H1 (cell line): ENCODE measurements at regions not wholly inside any gene's neighbourhood (a gene's known extent, or its start where the extent isn't known, plus 50 kb on each side); places are given as distances from the start of the nearest gene placed in this dataset.

Experiments used
- CTCF ChIA-PET: fragments of 300-600 bp; sonication (Branson Sonifier 250); formaldehyde crosslinking; loops from one replicate; lab custom pipeline; 2021; ENCODE audit not compliant: partially characterized antibody; lab: Charles Lee
- POLR2A ChIA-PET: fragments of 300-600 bp; sonication (Branson Sonifier 250); formaldehyde crosslinking; loops from one replicate; lab custom pipeline; 2021; ENCODE audit warnings: inconsistent platforms; ENCODE audit not compliant: partially characterized antibody; lab: Charles Lee
- DNase-seq, 2 experiments: peaks; one replicate each; pipeline versions ENCODE4 v3.0.0 to v3.0.0-alpha.2; 2010 to 2022; ENCODE audit warnings: low spot score in 2 of 2, low read depth in 1 of 2, mixed read lengths in 1 of 2
- FAIRE-seq: peaks from 2 replicates; lab custom pipeline; 2011; peaks lifted over from hg19 to GRCh38; lab: Jason Lieb, UNC
- H2AFZ ChIP-seq: 2 replicates; pipeline ENCODE4 v1.8.1; 2012; ENCODE audit warnings: low read length, inconsistent platforms
- H2AK5ac ChIP-seq: 2 replicates; pipeline ENCODE4 v1.6.1; 2013; ENCODE audit warnings: low read depth, low read length
- H2BK120ac ChIP-seq: replicated peaks from 2 replicates; pipeline ENCODE3; 2013; ENCODE audit warnings: low read depth, low read length, inconsistent platforms
- H2BK12ac ChIP-seq: 2 replicates; pipeline ENCODE4 v1.6.1; 2013; ENCODE audit warnings: low read depth, low read length
- H2BK15ac ChIP-seq: 2 replicates; pipeline ENCODE4 v1.6.1; 2013; ENCODE audit warnings: low read length
- H2BK20ac ChIP-seq: 2 replicates; pipeline ENCODE4 v1.6.1; 2013; ENCODE audit warnings: low read length
- H2BK5ac ChIP-seq: 2 replicates; pipeline ENCODE4 v1.6.1; 2013; ENCODE audit warnings: low read depth, low read length
- H3K14ac ChIP-seq: 2 replicates; pipeline ENCODE4 v1.6.1; 2013; ENCODE audit warnings: inconsistent platforms; ENCODE audit not compliant: insufficient read length
- H3K18ac ChIP-seq: 2 replicates; pipeline ENCODE4 v1.6.1; 2013; ENCODE audit warnings: low read length; ENCODE audit errors: extremely low read depth
- H3K23ac ChIP-seq: 2 replicates; pipeline ENCODE4 v1.6.1; 2013; ENCODE audit warnings: inconsistent platforms; ENCODE audit not compliant: insufficient read length
- H3K23me2 ChIP-seq: 2 replicates; pipeline ENCODE4 v1.6.1; 2013; ENCODE audit warnings: low read depth, low read length
- H3K27ac ChIP-seq: 2 replicates; pipeline ENCODE4 v1.6.1; 2011; ENCODE audit warnings: low read depth, low read length, inconsistent platforms
- H3K27me3 ChIP-seq, 4 experiments: replicated peaks in 1 of 4; 1 replicate in 1 of 4; 2 replicates in 3 of 4; pipeline versions ENCODE4 v1.6.1 to v1.8.1; 2011 to 2013; ENCODE audit warnings: low read length in 3 of 4, mild to moderate bottlenecking in 3 of 4, inconsistent platforms in 2 of 4, mixed read lengths in 2 of 4, moderate library complexity in 1 of 4; ENCODE audit not compliant: control insufficient read depth in 3 of 4, insufficient read depth in 3 of 4; ENCODE audit errors: extremely low read depth in 1 of 4
- H3K36me3 ChIP-seq, 4 experiments: 2 replicates each; pipeline versions ENCODE4 v1.6.1 to v1.8.1; 2011 to 2013; ENCODE audit warnings: mild to moderate bottlenecking in 4 of 4, low read length in 3 of 4, moderate library complexity in 2 of 4, control low read depth in 1 of 4, inconsistent platforms in 1 of 4; ENCODE audit not compliant: insufficient read depth in 4 of 4, control insufficient read depth in 2 of 4
- H3K4ac ChIP-seq: replicated peaks from 2 replicates; pipeline ENCODE3; 2013; ENCODE audit warnings: low read length, low read depth, mixed read lengths, inconsistent platforms; ENCODE audit not compliant: insufficient read length
- H3K4me1 ChIP-seq, 4 experiments: replicated peaks in 1 of 4; 1 replicate in 1 of 4; 2 replicates in 3 of 4; pipeline versions ENCODE4 v1.6.1 to v1.8.1; 2011 to 2013; ENCODE audit warnings: low read length in 3 of 4, inconsistent platforms in 2 of 4, mixed read lengths in 1 of 4; ENCODE audit not compliant: insufficient read depth in 4 of 4, control insufficient read depth in 3 of 4
- H3K4me2 ChIP-seq, 2 experiments: 2 replicates each; pipeline versions ENCODE4 v1.6.1 to v1.8.1; 2011 to 2013; ENCODE audit warnings: low read depth in 2 of 2, low read length in 2 of 2, control low read depth in 1 of 2, inconsistent platforms in 1 of 2, mild to moderate bottlenecking in 1 of 2; ENCODE audit not compliant: insufficient read depth in 1 of 2
- H3K4me3 ChIP-seq, 4 experiments: fragments of 200-600, 300-600 bp in 1 of 4; sonication (generic), shearing (Covaris generic), sonication (Bioruptor Twin) in 1 of 4; 2 replicates each; pipeline versions ENCODE4 v1.5.1 to v1.8.1; 2011 to 2016; ENCODE audit warnings: low read length in 4 of 4, low read depth in 3 of 4, control low read depth in 2 of 4, inconsistent platforms in 2 of 4, mild to moderate bottlenecking in 2 of 4, mixed read lengths in 1 of 4, moderate library complexity in 1 of 4; ENCODE audit not compliant: insufficient read depth in 2 of 4; ENCODE audit errors: extremely low read depth in 1 of 4
- H3K56ac ChIP-seq: replicated peaks from 2 replicates; pipeline ENCODE3; 2013; ENCODE audit warnings: low read depth, mild to moderate bottlenecking, mixed read lengths, low read length, inconsistent platforms; ENCODE audit not compliant: insufficient read length
- H3K79me1 ChIP-seq: 2 replicates; pipeline ENCODE4 v1.6.1; 2013; ENCODE audit warnings: low read depth, low read length, control low read depth
- H3K79me2 ChIP-seq, 2 experiments: 2 replicates each; pipeline versions ENCODE4 v1.6.1 to v1.8.1; 2012 to 2013; ENCODE audit warnings: low read length in 2 of 2, mild to moderate bottlenecking in 2 of 2, inconsistent platforms in 1 of 2; ENCODE audit not compliant: insufficient read depth in 2 of 2, control insufficient read depth in 1 of 2
- H3K9ac ChIP-seq, 4 experiments: replicated peaks in 1 of 4; 1 replicate in 1 of 4; 2 replicates in 3 of 4; pipeline versions ENCODE4 v1.6.1 to v1.8.1; 2011 to 2013; ENCODE audit warnings: low read depth in 3 of 4, low read length in 3 of 4, control low read depth in 2 of 4, mild to moderate bottlenecking in 2 of 4, moderate library complexity in 2 of 4, inconsistent platforms in 1 of 4; ENCODE audit errors: extremely low read depth in 1 of 4
- H3K9me3 ChIP-seq, 2 experiments: 2 replicates each; pipeline versions ENCODE4 v1.6.1 to v1.8.1; 2012 to 2013; ENCODE audit warnings: mild to moderate bottlenecking in 2 of 2, moderate library complexity in 2 of 2, control low read depth in 1 of 2, inconsistent platforms in 1 of 2, low read depth in 1 of 2, low read length in 1 of 2, mixed read lengths in 1 of 2; ENCODE audit not compliant: insufficient read depth in 2 of 2
- H4K20me1 ChIP-seq, 2 experiments: replicated peaks in 1 of 2; 2 replicates each; pipeline versions ENCODE3 to v1.8.1; 2011 to 2013; ENCODE audit warnings: inconsistent platforms in 2 of 2, low read length in 2 of 2, mild to moderate bottlenecking in 1 of 2; ENCODE audit not compliant: insufficient read depth in 2 of 2, control insufficient read depth in 1 of 2
- H4K5ac ChIP-seq: 2 replicates; pipeline ENCODE4 v1.6.1; 2013; ENCODE audit warnings: low read length, low read depth, mixed read lengths, inconsistent platforms; ENCODE audit not compliant: insufficient read length
- H4K8ac ChIP-seq: 2 replicates; pipeline ENCODE4 v1.8.0; 2013; ENCODE audit warnings: mild to moderate bottlenecking, moderate library complexity, low read length, inconsistent platforms; ENCODE audit not compliant: insufficient read depth; ENCODE audit errors: extremely low read depth
- H4K91ac ChIP-seq: replicated peaks from 2 replicates; pipeline ENCODE3; 2013; ENCODE audit warnings: low read length, mixed read lengths, inconsistent platforms; ENCODE audit not compliant: insufficient read length
- HDAC2 ChIP-seq, 2 experiments: fragments of 300-600 bp in 1 of 2; sonication (generic) in 1 of 2; IDR thresholded peaks; 2 replicates each; pipeline ENCODE4 v1.6.1; 2011 to 2012; ENCODE audit warnings: low read depth in 2 of 2, low read length in 2 of 2, mild to moderate bottlenecking in 2 of 2, moderate library complexity in 2 of 2, borderline replicate concordance in 1 of 2, inconsistent platforms in 1 of 2
- WGBS, 2 experiments: shearing (Covaris generic) in 1 of 2; methylation state at CpG; one replicate each; pipeline versions ENCODE4 v1.1.6 to v1.1.7; 2013 to 2015; ENCODE audit warnings: low lambda C conversion rate in 2 of 2, mixed read lengths in 2 of 2, inconsistent platforms in 1 of 2, low coverage in 1 of 2, missing lambda C conversion rate in 1 of 2; ENCODE audit not compliant: insufficient replicate concordance in 2 of 2, insufficient coverage in 1 of 2, insufficient read length in 1 of 2; ENCODE audit errors: extremely low coverage in 1 of 2, missing lambda C conversion rate in 1 of 2; 5-methylcytosine and 5-hydroxymethylcytosine counted together

DNA sequence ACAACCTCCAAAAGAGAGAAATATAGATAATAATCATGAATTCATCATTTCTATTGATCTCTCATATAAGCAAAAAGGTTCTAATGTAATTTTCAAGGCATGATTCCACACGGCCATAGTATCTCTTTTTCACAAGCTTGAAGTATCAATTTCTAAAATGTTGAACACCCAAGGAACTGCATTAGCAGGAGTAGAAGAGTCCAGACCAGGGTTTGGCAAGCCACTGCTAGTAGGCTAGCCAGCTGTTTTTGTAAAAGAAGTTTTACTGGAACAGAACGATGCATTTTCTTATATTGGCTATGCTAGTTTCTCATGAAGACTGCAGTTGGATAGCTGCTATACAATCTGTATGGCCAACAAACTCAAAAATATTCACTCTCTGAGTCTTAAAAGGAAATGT, 481.5 kb upstream of the MIR17HG start:
- Histone ChIP-seq H4K91ac (no peak overlapping the region), H4K5ac (no peak overlapping the region), H2AK5ac (no peak overlapping the region), H3K4me3 (no peak overlapping the region), H4K20me1 (no peaks in the 10 kb centered on the region), H3K4ac (no peak overlapping the region), H3K23me2 (no peaks in the 10 kb centered on the region; the same call in 1 of the 2 replicates), H2BK5ac (no peak overlapping the region), H3K27me3 (no peaks in the 10 kb centered on the region), H3K36me3 (no peaks in the 10 kb centered on the region), H2BK12ac (no peak overlapping the region), H3K23ac (no peak overlapping the region), H3K9me3 (no peaks in the 10 kb centered on the region), H2AFZ (0 out of 2 replicates have a peak overlapping the region, but pooled peaks have one; percentile 66), H3K56ac (no peak overlapping the region), H3K9ac (no peak overlapping the region), H2BK20ac (no peak overlapping the region), H3K14ac (no peak overlapping the region), H4K8ac (no peak overlapping the region), H3K18ac (no peak overlapping the region), H2BK15ac (no peak overlapping the region), H3K79me2 (no peaks in the 10 kb centered on the region), H3K4me1 (no peaks in the 10 kb centered on the region)
- DNase-seq = no peak
- POLR2A ChIA-PET = no interaction called here
- WGBS, 2 experiments = 84% methylated on average over 2 of the region's 2 CpGs; no CpG with 5 or more reads in 1 of the 2 experiments
- no peak for FAIRE-seq
- TF ChIP-seq HDAC2 (IDR thresholded peaks at IDR 0.05; ENCODE audit: borderline replicate concordance in 1 of 2, low read depth in 2 of 2, low read length in 2 of 2) = no peak
- TF ChIP-seq, all 59 proteins: peak for 0
- H3K4me2 ChIP-seq = no peak overlapping the region
- H2BK120ac ChIP-seq = no peak overlapping the region
- no peaks in the 10 kb centered on the region for H3K79me1 ChIP-seq
- CTCF ChIA-PET = interaction anchor here (0.5 to 2.6 kb wide), 26 partner anchors 8 to 1294 kb away, joined by 3 to 18 read pairs (median 4); no protein-coding TSS in a partner anchor
- no peak overlapping the region for H3K27ac ChIP-seq
